C4-2B (cell line): ENCODE measurements at regions not wholly inside any gene's neighbourhood (a gene's known extent, or its start where the extent isn't known, plus 50 kb on each side); places are given as distances from the start of the nearest gene placed in this dataset.

Source experiments
- H3K27ac ChIP-seq: fragments of 450-650 bp; 2 replicates; pipeline ENCODE4 v1.5.1; 2017
- CTCF ChIP-seq: fragments of 450-650 bp; conservative IDR thresholded peaks from 2 replicates; pipeline ENCODE4 v1.5.1; 2017; ENCODE audit warnings: mild to moderate bottlenecking
- ZFX ChIP-seq: fragments of 450-650 bp; IDR thresholded peaks from 2 replicates; pipeline ENCODE4 v1.6.1; 2017

- TF ChIP-seq ZFX (no peak), CTCF (no peak)
- no peak overlapping the region for H3K27ac ChIP-seq
These were observed 307.6 kb downstream of the FIGN start for GRCh38 chr2:163428187-163428586.

- TF ChIP-seq CTCF (no peak), ZFX (no peak)
- no peak overlapping the region for H3K27ac ChIP-seq
These were observed 315.2 kb downstream of the FIGN start for GRCh38 chr2:163420604-163421003.

GRCh38 chr2:163419000-163419830, 316.6 kb downstream of the FIGN start:
- H3K27ac ChIP-seq = no peak overlapping the region
- TF ChIP-seq ZFX = no peak
- TF ChIP-seq CTCF = no peak

GRCh38 chr2:163417596-163418337, 318.0 kb downstream of the FIGN start:
- TF ChIP-seq CTCF (no peak), ZFX (no peak)
- no peak overlapping the region for H3K27ac ChIP-seq

GRCh38 chr2:163414121-163414520, 321.7 kb downstream of the FIGN start:
- H3K27ac ChIP-seq = no peak overlapping the region
- TF ChIP-seq CTCF (no peak), ZFX (no peak)

GRCh38 chr2:163407296-163407695, 328.5 kb downstream of the FIGN start:
- peak overlapping the region; percentile 38; the same call in 1 of the 2 replicates for H3K27ac ChIP-seq

More at GRCh38 chr2:163407296-163407695, 328.5 kb downstream of the FIGN start:
- no peak for TF ChIP-seq ZFX
- TF ChIP-seq CTCF = no peak
